RWPE2 (cell line): ENCODE measurements at regions not wholly inside any gene's neighbourhood (a gene's known extent, or its start where the extent isn't known, plus 50 kb on each side); places are given as distances from the start of the nearest gene placed in this dataset.

Experiments
- ATAC-seq: fragments of 200-7000 bp; cut with Tn5 transposase; 3 replicates; pipeline ENCODE4 v1.9.1; 2021; ENCODE audit warnings: low read depth
- DNase-seq: peaks from one replicate; pipeline ENCODE4 v3.0.0-alpha.2; 2020; ENCODE audit warnings: low spot score
- H3K27ac ChIP-seq: fragments of 450-650 bp; 2 replicates; pipeline ENCODE4 v1.5.1; 2017; ENCODE audit warnings: mild to moderate bottlenecking; ENCODE audit not compliant: poor library complexity, severe bottlenecking
- H3K27me3 ChIP-seq: fragments of 250-450 bp; sonication (Bioruptor Pico); 2 replicates; pipeline ENCODE4 v1.5.1; 2021; ENCODE audit warnings: mild to moderate bottlenecking, moderate library complexity; ENCODE audit not compliant: insufficient read depth, poor library complexity, severe bottlenecking
- H3K36me3 ChIP-seq: fragments of 250-450 bp; sonication (Bioruptor Pico); 2 replicates; pipeline ENCODE4 v1.5.1; 2020; ENCODE audit warnings: low read depth, mild to moderate bottlenecking, moderate library complexity
- H3K4me1 ChIP-seq: fragments of 250-450 bp; sonication (Bioruptor Pico); 2 replicates; pipeline ENCODE4 v1.5.1; 2021; ENCODE audit warnings: mild to moderate bottlenecking, moderate library complexity; ENCODE audit not compliant: insufficient read depth, poor library complexity, severe bottlenecking
- H3K4me3 ChIP-seq: fragments of 250-450 bp; sonication (Bioruptor Pico); 2 replicates; pipeline ENCODE4 v1.5.1; 2021; ENCODE audit warnings: mild to moderate bottlenecking, moderate library complexity; ENCODE audit not compliant: severe bottlenecking
- H3K9me3 ChIP-seq: fragments of 250-450 bp; sonication (Bioruptor Pico); 2 replicates; pipeline ENCODE4 v1.5.1; 2021; ENCODE audit warnings: mild to moderate bottlenecking, moderate library complexity; ENCODE audit not compliant: severe bottlenecking
- CTCF ChIP-seq: fragments of 450-650 bp; IDR thresholded peaks from one replicate; pipeline ENCODE4 v1.5.1; 2017; ENCODE audit warnings: mild to moderate bottlenecking, moderate library complexity; ENCODE audit not compliant: poor library complexity, severe bottlenecking

- no peaks in the 10 kb centered on the region for H3K9me3 ChIP-seq
- no peak overlapping the region for H3K4me3 ChIP-seq
- no peaks in the 10 kb centered on the region for H3K36me3 ChIP-seq
- ATAC-seq (no peak), DNase-seq (no peak)
- H3K27me3 ChIP-seq: no peaks in the 10 kb centered on the region
- H3K27ac ChIP-seq: no peak overlapping the region
- no peaks in the 10 kb centered on the region for H3K4me1 ChIP-seq
- TF ChIP-seq CTCF: no peak
Measured at GRCh38 chr6:149184523-149184922, 133.0 kb upstream of the TAB2 start.

- H3K27ac ChIP-seq: no peak overlapping the region
- no peaks in the 10 kb centered on the region for H3K36me3 ChIP-seq
- TF ChIP-seq CTCF: no peak
- no peaks in the 10 kb centered on the region for H3K4me1 ChIP-seq
- no peak overlapping the region for H3K4me3 ChIP-seq
- H3K27me3 ChIP-seq: no peaks in the 10 kb centered on the region
- no peaks in the 10 kb centered on the region for H3K9me3 ChIP-seq
- no peak for DNase-seq
- no peak for ATAC-seq
Measured at GRCh38 chr6:149185799-149186357, 131.6 kb upstream of the TAB2 start.

GRCh38 chr6:149186873-149187272 lies 130.6 kb upstream of the TAB2 start:
- Histone ChIP-seq H3K4me3 (no peak overlapping the region), H3K27me3 (no peaks in the 10 kb centered on the region), H3K4me1 (no peaks in the 10 kb centered on the region), H3K27ac (no peak overlapping the region), H3K36me3 (no peaks in the 10 kb centered on the region), H3K9me3 (no peaks in the 10 kb centered on the region)
- no peak for TF ChIP-seq CTCF
- no peak for DNase-seq
- no peak for ATAC-seq

- Histone ChIP-seq H3K4me3 (no peak overlapping the region), H3K27me3 (no peaks in the 10 kb centered on the region), H3K36me3 (no peaks in the 10 kb centered on the region), H3K27ac (no peak overlapping the region), H3K9me3 (no peaks in the 10 kb centered on the region), H3K4me1 (no peaks in the 10 kb centered on the region)
- DNase-seq (no peak), ATAC-seq (peak; percentile 40; the same call in 1 of the 3 replicates)
- TF ChIP-seq CTCF: peak; percentile 33
Measured at GRCh38 chr6:149190224-149190831, 127.2 kb upstream of the TAB2 start.

GRCh38 chr6:149194820-149195558 lies 122.5 kb upstream of the TAB2 start:
- no peaks in the 10 kb centered on the region for H3K9me3 ChIP-seq
- no peaks in the 10 kb centered on the region for H3K4me1 ChIP-seq
- no peak for ATAC-seq
- no peaks in the 10 kb centered on the region for H3K36me3 ChIP-seq
- H3K27me3 ChIP-seq: no peaks in the 10 kb centered on the region
- no peak overlapping the region for H3K4me3 ChIP-seq
- no peak for TF ChIP-seq CTCF
- no peak for DNase-seq
- no peak overlapping the region for H3K27ac ChIP-seq
